GM10266 (cell line): ENCODE measurements at regions not wholly inside any gene's neighbourhood (a gene's known extent, or its start where the extent isn't known, plus 50 kb on each side); places are given as distances from the start of the nearest gene placed in this dataset.

ENCODE experiments used
- DNase-seq: peaks from one replicate; pipeline ENCODE4 v3.0.0; 2012; ENCODE audit errors: extremely low spot score
- CTCF ChIP-seq: IDR thresholded peaks from 2 replicates; pipeline ENCODE4 v1.5.1; 2012; ENCODE audit warnings: mild to moderate bottlenecking, low read depth; ENCODE audit not compliant: control insufficient read depth, insufficient read depth; ENCODE audit errors: missing control alignments

DNA sequence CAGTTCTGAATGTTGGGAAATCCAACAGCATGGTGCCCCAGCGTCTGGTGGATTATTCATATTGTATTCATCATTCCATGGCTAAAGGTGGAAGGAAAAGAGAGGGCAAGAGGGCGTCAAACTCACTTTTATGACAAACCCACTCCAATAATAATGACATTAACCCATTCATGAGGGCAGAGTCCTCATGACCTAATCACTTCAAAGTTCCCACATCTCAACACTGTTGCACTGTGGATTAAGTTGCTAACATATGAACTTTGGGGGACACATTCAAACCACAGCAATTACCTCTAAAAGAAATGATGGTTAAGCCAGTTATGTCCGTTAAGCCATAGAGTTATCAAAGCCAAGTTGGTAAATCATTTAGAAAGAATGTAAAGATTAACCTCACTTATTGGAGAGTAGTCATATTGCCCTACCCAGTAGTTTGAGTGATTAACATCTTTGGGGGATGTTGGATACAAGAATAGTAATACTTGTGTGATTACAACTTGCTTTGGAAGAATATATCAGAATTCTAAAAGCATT, 212.4 kb upstream of the FLRT2 start:
- DNase-seq = no peak
- no peak for TF ChIP-seq CTCF

GRCh38 chr14:85319101-85319500, 210.8 kb upstream of the FLRT2 start:
- DNase-seq = no peak
- no peak for TF ChIP-seq CTCF

DNA sequence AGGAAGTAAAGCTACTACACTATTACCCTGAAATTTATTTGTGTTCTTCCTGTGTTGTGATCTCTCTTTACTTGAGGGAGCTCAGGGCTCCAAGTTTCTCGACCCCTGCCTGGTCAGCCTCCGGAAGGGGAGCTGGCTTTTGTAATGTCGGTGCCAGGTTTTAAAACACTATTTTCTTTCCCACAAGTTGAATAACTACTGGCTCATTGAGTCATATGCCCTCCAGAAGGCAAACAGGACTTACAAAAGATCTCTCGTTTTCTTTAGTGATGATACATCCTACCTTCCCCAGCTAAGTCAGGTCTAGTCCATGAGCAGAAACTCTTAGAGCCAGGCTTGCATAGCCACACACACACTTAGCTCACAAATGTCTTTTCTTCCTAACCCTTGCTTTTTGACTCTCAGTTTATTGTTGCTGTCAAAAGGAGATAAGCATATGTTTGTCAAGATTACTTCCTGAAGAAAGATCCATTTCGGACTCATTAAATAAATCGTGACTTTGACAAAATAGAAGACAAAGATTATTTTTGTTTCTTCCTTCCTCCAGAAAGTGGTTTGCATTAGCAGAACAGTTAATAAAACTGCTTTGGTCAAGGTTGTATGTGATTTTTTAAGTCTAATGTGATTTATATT, 209.8 kb upstream of the FLRT2 start:
- no peak for TF ChIP-seq CTCF
- no peak for DNase-seq

DNA sequence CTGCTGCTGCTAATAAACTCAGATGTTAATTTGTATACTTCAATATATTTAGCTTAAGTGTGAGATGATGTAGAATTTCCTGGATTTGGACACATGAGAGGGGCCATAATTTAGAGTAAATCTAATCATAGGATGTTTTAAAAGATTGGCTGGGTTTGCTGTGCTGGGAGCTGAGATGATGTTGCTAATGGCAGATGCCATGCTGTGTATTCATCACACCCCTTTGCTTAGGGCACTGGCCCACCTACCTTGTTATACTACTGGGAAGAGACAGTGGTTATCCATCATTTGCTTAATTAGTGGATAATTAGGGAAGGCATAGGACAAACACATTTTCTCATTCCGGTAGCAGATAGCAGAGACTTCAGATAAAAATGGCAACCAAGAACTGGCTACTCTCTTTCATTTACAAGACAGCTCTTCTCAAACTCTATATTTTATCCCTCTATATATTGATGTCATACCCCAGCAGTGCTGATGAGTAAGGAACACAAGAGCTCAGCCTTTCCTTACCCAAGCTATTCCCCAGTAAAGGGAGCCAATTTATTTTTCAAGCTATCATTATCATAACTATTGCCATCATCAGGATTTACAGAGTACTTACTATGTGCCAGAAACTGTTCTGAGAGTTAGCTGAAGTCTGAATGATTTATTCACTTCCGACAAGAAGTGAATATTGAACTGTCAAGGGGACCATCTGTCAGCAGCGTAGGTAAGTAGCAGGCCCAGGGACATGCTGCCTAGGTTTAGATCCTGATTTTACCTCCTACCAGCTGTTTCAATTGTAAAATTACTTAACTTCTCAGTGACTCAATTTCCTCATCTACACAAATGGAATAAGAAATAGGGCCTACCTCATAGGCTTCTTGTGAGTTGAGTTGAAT, 204.6 kb upstream of the FLRT2 start:
- DNase-seq = no peak
- no peak for TF ChIP-seq CTCF

DNA sequence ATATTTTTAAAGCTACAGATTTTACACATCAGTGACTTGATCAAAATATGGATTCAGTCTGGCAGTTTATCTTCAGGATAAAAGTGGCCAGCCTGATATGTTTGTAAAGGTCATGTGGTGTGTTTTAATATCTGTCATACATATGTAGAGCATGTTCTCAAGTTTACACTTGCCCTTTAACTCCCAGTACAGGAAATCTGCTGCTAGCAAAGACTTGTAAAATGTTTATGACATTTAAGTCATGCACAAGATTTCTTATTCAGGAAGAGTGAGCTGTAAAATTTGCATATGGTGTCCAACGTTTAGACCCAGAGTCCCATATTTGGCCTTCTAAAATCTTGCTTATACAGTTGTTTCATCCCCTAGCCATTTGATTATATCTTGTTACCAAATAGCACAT, 197.5 kb upstream of the FLRT2 start:
- no peak for DNase-seq
- no peak for TF ChIP-seq CTCF

DNA sequence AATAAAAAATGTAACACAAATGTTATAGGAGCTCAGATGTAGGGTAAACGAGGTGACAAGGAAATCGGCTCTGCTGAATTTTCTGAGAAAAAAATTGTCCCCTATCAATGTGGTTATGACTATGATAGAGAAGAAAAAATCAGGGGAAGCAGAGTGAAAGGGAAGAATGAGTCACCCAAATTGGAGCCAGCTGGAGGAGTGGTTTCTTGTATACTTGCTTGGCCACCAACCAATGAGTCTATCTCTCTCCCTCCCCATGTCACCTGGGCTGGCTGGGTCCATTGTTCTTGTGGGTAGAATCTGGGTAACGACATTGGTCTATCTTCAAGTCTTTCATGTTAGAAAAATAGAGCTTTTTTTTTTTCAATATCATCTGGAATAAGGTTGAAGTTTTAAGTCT, 196.6 kb upstream of the FLRT2 start:
- no peak for TF ChIP-seq CTCF

DNA sequence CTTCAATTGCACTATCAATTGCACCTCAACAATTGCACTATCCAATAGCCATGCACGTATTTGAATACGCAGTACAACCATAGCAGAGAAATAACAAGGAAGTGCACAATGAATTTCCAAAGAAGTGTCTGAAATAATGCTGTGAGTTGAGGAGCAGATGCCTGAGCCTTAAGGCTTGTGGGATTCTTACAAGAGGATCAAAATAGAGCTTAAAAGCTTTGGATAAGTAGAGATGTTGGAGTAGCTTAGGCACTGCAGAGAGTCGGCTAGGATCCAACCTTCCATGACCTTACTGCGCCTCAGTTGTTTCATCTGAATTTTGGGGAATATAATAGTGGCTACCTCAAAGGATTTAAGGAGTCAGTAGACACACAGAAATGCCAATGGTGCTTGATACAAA, 196.1 kb upstream of the FLRT2 start:
- no peak for TF ChIP-seq CTCF
- DNase-seq = no peak

More for the DNA sequence above, 196.6 kb upstream of the FLRT2 start:
- DNase-seq = no peak
